ENCODE measurements at regions not wholly inside any gene's neighbourhood (a gene's known extent, or its start where the extent isn't known, plus 50 kb on each side); places are given as distances from the start of the nearest gene placed in this dataset.

- no TSS peak for BruUV-seq (replicated peaks)
- H3K9me3 ChIP-seq (ENCODE audit: control insufficient read depth, insufficient read depth, low read depth, low read length) = no peaks in the 10 kb centered on the region
- ChIA-PET POLR2A (no interaction called here), CTCF (no interaction called here)
- in situ Hi-C loops (cut with HindIII; ENCODE audit: low pct_unique_long_range_greater_than_20kb, low sequenced_read_pairs) (no loop called here), intact Hi-C loops (cut with micrococcal nuclease; ENCODE audit: unreplicated experiment) (no loop called here)
- H3K27me3 ChIP-seq (ENCODE audit: control insufficient read depth, insufficient read depth, low read length) = no peaks in the 10 kb centered on the region
- TF ChIP-seq SIN3A (IDR thresholded peaks at IDR 0.05; ENCODE audit: borderline replicate concordance, insufficient read depth, low read depth, low read length) (no peak), POLR2AphosphoS5 (IDR thresholded peaks at IDR 0.05; ENCODE audit: low read depth, low read length) (no peak), TCF7L2 (IDR thresholded peaks at IDR 0.05; ENCODE audit: low read depth, low read length) (no peak), REST (IDR thresholded peaks at IDR 0.05; ENCODE audit: insufficient read depth in 1 of 2, low read depth in 2 of 2, low read length in 1 of 2) (no peak), CTCF (IDR thresholded peaks at IDR 0.05) (no peak)
- no peak for ATAC-seq
- no peak for DNase-seq (ENCODE audit: low read depth, low spot score)
- H3K4me3 ChIP-seq (ENCODE audit: low read depth in 2 of 2, low read length in 2 of 2) = no peak overlapping the region
- no peaks in the 10 kb centered on the region for H3K4me1 ChIP-seq (ENCODE audit: control insufficient read depth, insufficient read depth, low read length)
- H3K36me3 ChIP-seq (ENCODE audit: control insufficient read depth, insufficient read depth, low read length) = no peaks in the 10 kb centered on the region
- no peak overlapping the region for H3K27ac ChIP-seq (ENCODE audit: low read length)
These were observed 542.0 kb upstream of the GCFC2 start for GRCh38 chr2:76252704-76253103.

GRCh38 chr2:76251342-76251741, 540.6 kb upstream of the GCFC2 start:
- Histone ChIP-seq H3K9me3 (ENCODE audit: control insufficient read depth, insufficient read depth, low read depth, low read length) (no peaks in the 10 kb centered on the region), H3K27me3 (ENCODE audit: control insufficient read depth, insufficient read depth, low read length) (no peaks in the 10 kb centered on the region), H3K4me3 (ENCODE audit: low read depth in 2 of 2, low read length in 2 of 2) (no peak overlapping the region), H3K27ac (ENCODE audit: low read length) (no peak overlapping the region), H3K36me3 (ENCODE audit: control insufficient read depth, insufficient read depth, low read length) (no peaks in the 10 kb centered on the region), H3K4me1 (ENCODE audit: control insufficient read depth, insufficient read depth, low read length) (no peaks in the 10 kb centered on the region)
- ATAC-seq (no peak), DNase-seq (ENCODE audit: low read depth, low spot score) (no peak)
- TF ChIP-seq CTCF (IDR thresholded peaks at IDR 0.05) (no peak), TCF7L2 (IDR thresholded peaks at IDR 0.05; ENCODE audit: low read depth, low read length) (no peak), POLR2AphosphoS5 (IDR thresholded peaks at IDR 0.05; ENCODE audit: low read depth, low read length) (no peak)
- in situ Hi-C loops (cut with HindIII; ENCODE audit: low pct_unique_long_range_greater_than_20kb, low sequenced_read_pairs) (no loop called here), intact Hi-C loops (cut with micrococcal nuclease; ENCODE audit: unreplicated experiment) (no loop called here)
- BruUV-seq (replicated peaks) = no TSS peak
- ChIA-PET CTCF (no interaction called here), POLR2A (no interaction called here)

- no peaks in the 10 kb centered on the region for H3K4me1 ChIP-seq (ENCODE audit: control insufficient read depth, insufficient read depth, low read length)
- CTCF ChIA-PET = no interaction called here
- no peak for TF ChIP-seq TCF7L2 (IDR thresholded peaks at IDR 0.05; ENCODE audit: low read depth, low read length)
- no peak for TF ChIP-seq SIN3A (IDR thresholded peaks at IDR 0.05; ENCODE audit: borderline replicate concordance, insufficient read depth, low read depth, low read length)
- no peak for TF ChIP-seq REST (IDR thresholded peaks at IDR 0.05; ENCODE audit: insufficient read depth in 1 of 2, low read depth in 2 of 2, low read length in 1 of 2)
- no peak for TF ChIP-seq CTCF (IDR thresholded peaks at IDR 0.05)
- no peak for TF ChIP-seq POLR2AphosphoS5 (IDR thresholded peaks at IDR 0.05; ENCODE audit: low read depth, low read length)
- in situ Hi-C loops (cut with HindIII; ENCODE audit: low pct_unique_long_range_greater_than_20kb, low sequenced_read_pairs) (no loop called here), intact Hi-C loops (cut with micrococcal nuclease; ENCODE audit: unreplicated experiment) (no loop called here)
- BruUV-seq (replicated peaks) = no TSS peak
- H3K4me3 ChIP-seq (ENCODE audit: low read depth in 2 of 2, low read length in 2 of 2) = no peak overlapping the region
- POLR2A ChIA-PET = no interaction called here
- DNase-seq (ENCODE audit: low read depth, low spot score) = no peak
- no peaks in the 10 kb centered on the region for H3K36me3 ChIP-seq (ENCODE audit: control insufficient read depth, insufficient read depth, low read length)
- H3K9me3 ChIP-seq (ENCODE audit: control insufficient read depth, insufficient read depth, low read depth, low read length) = no peaks in the 10 kb centered on the region
- ATAC-seq = no peak
- no peaks in the 10 kb centered on the region for H3K27me3 ChIP-seq (ENCODE audit: control insufficient read depth, insufficient read depth, low read length)
- no peak overlapping the region for H3K27ac ChIP-seq (ENCODE audit: low read length)
These were observed 536.3 kb upstream of the GCFC2 start for GRCh38 chr2:76247006-76247405.

Measured in Panc1 (cell line).